GM23338 (cell line): ENCODE measurements at regions not wholly inside any gene's neighbourhood (a gene's known extent, or its start where the extent isn't known, plus 50 kb on each side); places are given as distances from the start of the nearest gene placed in this dataset.

Experiments used
- ATAC-seq: fragments of 200-7000 bp; cut with Tn5 transposase; 3 replicates; pipeline ENCODE4 v1.9.1; 2020
- DNase-seq: peaks from one replicate; pipeline ENCODE4 v3.0.0-alpha.2; 2015; ENCODE audit warnings: low spot score
- H2AFZ ChIP-seq: fragments of 200-600 bp; sonication (generic); 2 replicates; pipeline ENCODE4 v1.8.0; 2016; ENCODE audit warnings: antibody characterized with exemption, mild to moderate bottlenecking, moderate library complexity
- H3F3A ChIP-seq: fragments of 200-600 bp; sonication (generic); replicated peaks from 2 replicates; pipeline ENCODE4 v1.8.0; 2017; ENCODE audit warnings: antibody characterized with exemption, mixed run types, low read depth
- H3K27ac ChIP-seq: fragments of 200-600 bp; sonication (generic); 2 replicates; pipeline ENCODE4 v1.6.1; 2016; ENCODE audit warnings: low read depth
- H3K27me3 ChIP-seq: fragments of 200-600 bp; sonication (generic); 2 replicates; pipeline ENCODE4 v1.8.0; 2016; ENCODE audit warnings: mild to moderate bottlenecking, mixed run types, moderate library complexity; ENCODE audit not compliant: insufficient read depth
- H3K36me3 ChIP-seq: fragments of 200-600 bp; sonication (generic); 2 replicates; pipeline ENCODE4 v1.8.0; 2016; ENCODE audit warnings: mild to moderate bottlenecking; ENCODE audit not compliant: insufficient read depth
- H3K4me1 ChIP-seq: fragments of 200-600 bp; sonication (generic); 2 replicates; pipeline ENCODE4 v1.8.0; 2016; ENCODE audit warnings: mild to moderate bottlenecking, moderate library complexity; ENCODE audit not compliant: insufficient read depth
- H3K4me2 ChIP-seq: fragments of 200-600 bp; sonication (generic); 2 replicates; pipeline ENCODE4 v1.7.1; 2017; ENCODE audit warnings: mixed run types
- H3K4me3 ChIP-seq: fragments of 200-600 bp; sonication (generic); 2 replicates; pipeline ENCODE4 v1.6.1; 2016; ENCODE audit warnings: mixed run types
- H3K79me2 ChIP-seq: fragments of 200-600 bp; sonication (generic); replicated peaks from 2 replicates; pipeline ENCODE4 v1.8.0; 2017; ENCODE audit warnings: mild to moderate bottlenecking; ENCODE audit not compliant: insufficient read depth
- H3K9me2 ChIP-seq: fragments of 200-600 bp; sonication (generic); 2 replicates; pipeline ENCODE4 v1.8.0; 2017; ENCODE audit not compliant: insufficient read depth
- H4K20me1 ChIP-seq: fragments of 200-600 bp; sonication (generic); replicated peaks from 2 replicates; pipeline ENCODE4 v1.8.0; 2017; ENCODE audit warnings: mild to moderate bottlenecking; ENCODE audit not compliant: insufficient read depth
- H3K27ac Mint-ChIP-seq: 2 replicates; pipeline ENCODE4 v1.8.0; 2020; ENCODE audit warnings: inconsistent platforms, mild to moderate bottlenecking, moderate library complexity, mixed read lengths
- H3K27me3 Mint-ChIP-seq: 3 replicates; pipeline ENCODE4 v1.8.0; 2022; ENCODE audit warnings: low read depth, mild to moderate bottlenecking, moderate library complexity, mixed read lengths, inconsistent platforms; ENCODE audit not compliant: insufficient read depth, poor library complexity
- H3K36me3 Mint-ChIP-seq: 3 replicates; pipeline ENCODE4 v1.8.0; 2021; ENCODE audit warnings: low read depth, mild to moderate bottlenecking, inconsistent platforms, moderate library complexity, mixed read lengths
- H3K4me1 Mint-ChIP-seq: 3 replicates; pipeline ENCODE4 v1.8.0; 2020; ENCODE audit warnings: mild to moderate bottlenecking, inconsistent platforms, mixed read lengths
- H3K4me3 Mint-ChIP-seq: 3 replicates; pipeline ENCODE4 v1.8.0; 2021; ENCODE audit warnings: moderate library complexity, mild to moderate bottlenecking, inconsistent platforms, mixed read lengths
- H3K9me3 Mint-ChIP-seq: 3 replicates; pipeline ENCODE4 v1.8.0; 2020; ENCODE audit warnings: moderate library complexity, mild to moderate bottlenecking, inconsistent platforms, mixed read lengths
- CREB1 ChIP-seq: fragments of 250-450 bp; sonication (Bioruptor Pico); IDR thresholded peaks from 2 replicates; pipeline ENCODE4 v1.5.0; 2020; ENCODE audit warnings: low read depth, mild to moderate bottlenecking, moderate library complexity
- ETS1 ChIP-seq: IDR thresholded peaks from 2 replicates; pipeline ENCODE4 v1.6.1; 2016; ENCODE audit warnings: antibody characterized with exemption
- EZH2 ChIP-seq: fragments of 200-600 bp; sonication (generic); IDR thresholded peaks from one replicate; pipeline ENCODE4 v1.8.0; 2017; ENCODE audit warnings: antibody characterized with exemption, mild to moderate bottlenecking, low read depth; ENCODE audit not compliant: unreplicated experiment
- EZH2phosphoT487 ChIP-seq: fragments of 200-600 bp; sonication (generic); IDR thresholded peaks from one replicate; pipeline ENCODE4 v1.8.1; 2018; ENCODE audit warnings: antibody characterized with exemption; ENCODE audit not compliant: unreplicated experiment
- JUNB ChIP-seq: IDR thresholded peaks from one replicate; pipeline ENCODE4 v1.6.1; 2016; ENCODE audit warnings: antibody characterized with exemption; ENCODE audit not compliant: unreplicated experiment
- NANOG ChIP-seq: IDR thresholded peaks from 2 replicates; pipeline ENCODE4 v1.6.1; 2016; ENCODE audit warnings: antibody characterized with exemption, borderline replicate concordance
- POLR2AphosphoS5 ChIP-seq: IDR thresholded peaks from 2 replicates; pipeline ENCODE4 v1.6.1; 2016; ENCODE audit warnings: antibody characterized with exemption, low read depth
- STAT1 ChIP-seq: IDR thresholded peaks from one replicate; pipeline ENCODE4 v1.6.1; 2016; ENCODE audit warnings: antibody characterized with exemption; ENCODE audit not compliant: unreplicated experiment
- ZNF114 ChIP-seq: fragments of 250-450 bp; sonication (Bioruptor Pico); IDR thresholded peaks from 2 replicates; pipeline ENCODE4 v1.5.0; 2020; ENCODE audit warnings: mild to moderate bottlenecking, moderate library complexity
- ZNF331 ChIP-seq: fragments of 250-450 bp; sonication (Bioruptor Pico); IDR thresholded peaks from 2 replicates; pipeline ENCODE4 v1.5.0; 2020; ENCODE audit warnings: low read depth, mild to moderate bottlenecking, moderate library complexity
- TF ChIP-seq, protein P1 (sequence below): fragments of 250-450 bp; sonication (Bioruptor Pico); IDR thresholded peaks from 2 replicates; pipeline ENCODE4 v1.5.0; 2020; ENCODE audit warnings: mild to moderate bottlenecking, moderate library complexity
- TF ChIP-seq, protein P2 (sequence below), 2 experiments: fragments of 200-600 bp in 1 of 2; sonication (generic) in 1 of 2; conservative IDR thresholded peaks; 2 replicates each; pipeline versions ENCODE4 v1.5.1 to v1.6.1; 2016 to 2017; ENCODE audit warnings: antibody characterized with exemption in 2 of 2, low read depth in 2 of 2, mild to moderate bottlenecking in 2 of 2, moderate library complexity in 1 of 2
- TF ChIP-seq, protein P3 (sequence below): IDR thresholded peaks from one replicate; pipeline ENCODE4 v1.6.1; 2018; ENCODE audit warnings: antibody characterized with exemption; ENCODE audit not compliant: unreplicated experiment

- H3K4me3 ChIP-seq, result no peak overlapping the region
- no peak overlapping the region for H3K27ac ChIP-seq
- no peaks in the 10 kb centered on the region for H3K36me3 ChIP-seq
- DNase-seq, result no peak
- no peaks in the 10 kb centered on the region for H3F3A ChIP-seq
- no peaks in the 10 kb centered on the region for H3K36me3 Mint-ChIP-seq
- no peak overlapping the region for H3K4me3 Mint-ChIP-seq
- peak overlapping the region; percentile 70; the same call in 1 of the 2 replicates for H2AFZ ChIP-seq
- H4K20me1 ChIP-seq, result no peaks in the 10 kb centered on the region
- H3K4me1 ChIP-seq, result no peaks in the 10 kb centered on the region
- H3K9me3 Mint-ChIP-seq, result no peaks in the 10 kb centered on the region
- H3K27ac Mint-ChIP-seq, result no peak overlapping the region
- ATAC-seq, result no peak
- H3K9me2 ChIP-seq, result peaks cover 5% of the 10 kb centered on the region
- H3K27me3 Mint-ChIP-seq, result no peaks in the 10 kb centered on the region
- TF ChIP-seq STAT1, result no peak
- no peak for TF ChIP-seq ETS1
- TF ChIP-seq CREB1 (CRISPR knock-in tag), result no peak
- TF ChIP-seq, protein P1, sequence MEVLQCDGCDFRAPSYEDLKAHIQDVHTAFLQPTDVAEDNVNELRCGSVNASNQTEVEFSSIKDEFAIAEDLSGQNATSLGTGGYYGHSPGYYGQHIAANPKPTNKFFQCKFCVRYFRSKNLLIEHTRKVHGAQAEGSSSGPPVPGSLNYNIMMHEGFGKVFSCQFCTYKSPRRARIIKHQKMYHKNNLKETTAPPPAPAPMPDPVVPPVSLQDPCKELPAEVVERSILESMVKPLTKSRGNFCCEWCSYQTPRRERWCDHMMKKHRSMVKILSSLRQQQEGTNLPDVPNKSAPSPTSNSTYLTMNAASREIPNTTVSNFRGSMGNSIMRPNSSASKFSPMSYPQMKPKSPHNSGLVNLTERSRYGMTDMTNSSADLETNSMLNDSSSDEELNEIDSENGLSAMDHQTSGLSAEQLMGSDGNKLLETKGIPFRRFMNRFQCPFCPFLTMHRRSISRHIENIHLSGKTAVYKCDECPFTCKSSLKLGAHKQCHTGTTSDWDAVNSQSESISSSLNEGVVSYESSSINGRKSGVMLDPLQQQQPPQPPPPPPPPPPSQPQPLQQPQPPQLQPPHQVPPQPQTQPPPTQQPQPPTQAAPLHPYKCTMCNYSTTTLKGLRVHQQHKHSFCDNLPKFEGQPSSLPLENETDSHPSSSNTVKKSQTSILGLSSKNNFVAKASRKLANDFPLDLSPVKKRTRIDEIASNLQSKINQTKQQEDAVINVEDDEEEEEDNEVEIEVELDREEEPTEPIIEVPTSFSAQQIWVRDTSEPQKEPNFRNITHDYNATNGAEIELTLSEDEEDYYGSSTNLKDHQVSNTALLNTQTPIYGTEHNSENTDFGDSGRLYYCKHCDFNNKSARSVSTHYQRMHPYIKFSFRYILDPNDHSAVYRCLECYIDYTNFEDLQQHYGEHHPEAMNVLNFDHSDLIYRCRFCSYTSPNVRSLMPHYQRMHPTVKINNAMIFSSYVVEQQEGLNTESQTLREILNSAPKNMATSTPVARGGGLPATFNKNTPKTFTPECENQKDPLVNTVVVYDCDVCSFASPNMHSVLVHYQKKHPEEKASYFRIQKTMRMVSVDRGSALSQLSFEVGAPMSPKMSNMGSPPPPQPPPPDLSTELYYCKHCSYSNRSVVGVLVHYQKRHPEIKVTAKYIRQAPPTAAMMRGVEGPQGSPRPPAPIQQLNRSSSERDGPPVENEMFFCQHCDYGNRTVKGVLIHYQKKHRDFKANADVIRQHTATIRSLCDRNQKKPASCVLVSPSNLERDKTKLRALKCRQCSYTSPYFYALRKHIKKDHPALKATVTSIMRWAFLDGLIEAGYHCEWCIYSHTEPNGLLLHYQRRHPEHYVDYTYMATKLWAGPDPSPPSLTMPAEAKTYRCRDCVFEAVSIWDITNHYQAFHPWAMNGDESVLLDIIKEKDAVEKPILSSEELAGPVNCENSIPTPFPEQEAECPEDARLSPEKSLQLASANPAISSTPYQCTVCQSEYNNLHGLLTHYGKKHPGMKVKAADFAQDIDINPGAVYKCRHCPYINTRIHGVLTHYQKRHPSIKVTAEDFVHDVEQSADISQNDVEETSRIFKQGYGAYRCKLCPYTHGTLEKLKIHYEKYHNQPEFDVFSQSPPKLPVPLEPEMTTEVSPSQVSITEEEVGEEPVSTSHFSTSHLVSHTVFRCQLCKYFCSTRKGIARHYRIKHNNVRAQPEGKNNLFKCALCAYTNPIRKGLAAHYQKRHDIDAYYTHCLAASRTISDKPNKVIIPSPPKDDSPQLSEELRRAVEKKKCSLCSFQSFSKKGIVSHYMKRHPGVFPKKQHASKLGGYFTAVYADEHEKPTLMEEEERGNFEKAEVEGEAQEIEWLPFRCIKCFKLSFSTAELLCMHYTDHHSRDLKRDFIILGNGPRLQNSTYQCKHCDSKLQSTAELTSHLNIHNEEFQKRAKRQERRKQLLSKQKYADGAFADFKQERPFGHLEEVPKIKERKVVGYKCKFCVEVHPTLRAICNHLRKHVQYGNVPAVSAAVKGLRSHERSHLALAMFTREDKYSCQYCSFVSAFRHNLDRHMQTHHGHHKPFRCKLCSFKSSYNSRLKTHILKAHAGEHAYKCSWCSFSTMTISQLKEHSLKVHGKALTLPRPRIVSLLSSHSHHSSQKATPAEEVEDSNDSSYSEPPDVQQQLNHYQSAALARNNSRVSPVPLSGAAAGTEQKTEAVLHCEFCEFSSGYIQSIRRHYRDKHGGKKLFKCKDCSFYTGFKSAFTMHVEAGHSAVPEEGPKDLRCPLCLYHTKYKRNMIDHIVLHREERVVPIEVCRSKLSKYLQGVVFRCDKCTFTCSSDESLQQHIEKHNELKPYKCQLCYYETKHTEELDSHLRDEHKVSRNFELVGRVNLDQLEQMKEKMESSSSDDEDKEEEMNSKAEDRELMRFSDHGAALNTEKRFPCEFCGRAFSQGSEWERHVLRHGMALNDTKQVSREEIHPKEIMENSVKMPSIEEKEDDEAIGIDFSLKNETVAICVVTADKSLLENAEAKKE (CRISPR knock-in tag), result no peak
- TF ChIP-seq JUNB, result no peak
- TF ChIP-seq, protein P2, sequence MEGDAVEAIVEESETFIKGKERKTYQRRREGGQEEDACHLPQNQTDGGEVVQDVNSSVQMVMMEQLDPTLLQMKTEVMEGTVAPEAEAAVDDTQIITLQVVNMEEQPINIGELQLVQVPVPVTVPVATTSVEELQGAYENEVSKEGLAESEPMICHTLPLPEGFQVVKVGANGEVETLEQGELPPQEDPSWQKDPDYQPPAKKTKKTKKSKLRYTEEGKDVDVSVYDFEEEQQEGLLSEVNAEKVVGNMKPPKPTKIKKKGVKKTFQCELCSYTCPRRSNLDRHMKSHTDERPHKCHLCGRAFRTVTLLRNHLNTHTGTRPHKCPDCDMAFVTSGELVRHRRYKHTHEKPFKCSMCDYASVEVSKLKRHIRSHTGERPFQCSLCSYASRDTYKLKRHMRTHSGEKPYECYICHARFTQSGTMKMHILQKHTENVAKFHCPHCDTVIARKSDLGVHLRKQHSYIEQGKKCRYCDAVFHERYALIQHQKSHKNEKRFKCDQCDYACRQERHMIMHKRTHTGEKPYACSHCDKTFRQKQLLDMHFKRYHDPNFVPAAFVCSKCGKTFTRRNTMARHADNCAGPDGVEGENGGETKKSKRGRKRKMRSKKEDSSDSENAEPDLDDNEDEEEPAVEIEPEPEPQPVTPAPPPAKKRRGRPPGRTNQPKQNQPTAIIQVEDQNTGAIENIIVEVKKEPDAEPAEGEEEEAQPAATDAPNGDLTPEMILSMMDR (conservative IDR thresholded peaks at IDR 0.05; ENCODE audit: low read depth in 2 of 2), result no peak
- TF ChIP-seq EZH2, result no peak
- TF ChIP-seq, protein P3, sequence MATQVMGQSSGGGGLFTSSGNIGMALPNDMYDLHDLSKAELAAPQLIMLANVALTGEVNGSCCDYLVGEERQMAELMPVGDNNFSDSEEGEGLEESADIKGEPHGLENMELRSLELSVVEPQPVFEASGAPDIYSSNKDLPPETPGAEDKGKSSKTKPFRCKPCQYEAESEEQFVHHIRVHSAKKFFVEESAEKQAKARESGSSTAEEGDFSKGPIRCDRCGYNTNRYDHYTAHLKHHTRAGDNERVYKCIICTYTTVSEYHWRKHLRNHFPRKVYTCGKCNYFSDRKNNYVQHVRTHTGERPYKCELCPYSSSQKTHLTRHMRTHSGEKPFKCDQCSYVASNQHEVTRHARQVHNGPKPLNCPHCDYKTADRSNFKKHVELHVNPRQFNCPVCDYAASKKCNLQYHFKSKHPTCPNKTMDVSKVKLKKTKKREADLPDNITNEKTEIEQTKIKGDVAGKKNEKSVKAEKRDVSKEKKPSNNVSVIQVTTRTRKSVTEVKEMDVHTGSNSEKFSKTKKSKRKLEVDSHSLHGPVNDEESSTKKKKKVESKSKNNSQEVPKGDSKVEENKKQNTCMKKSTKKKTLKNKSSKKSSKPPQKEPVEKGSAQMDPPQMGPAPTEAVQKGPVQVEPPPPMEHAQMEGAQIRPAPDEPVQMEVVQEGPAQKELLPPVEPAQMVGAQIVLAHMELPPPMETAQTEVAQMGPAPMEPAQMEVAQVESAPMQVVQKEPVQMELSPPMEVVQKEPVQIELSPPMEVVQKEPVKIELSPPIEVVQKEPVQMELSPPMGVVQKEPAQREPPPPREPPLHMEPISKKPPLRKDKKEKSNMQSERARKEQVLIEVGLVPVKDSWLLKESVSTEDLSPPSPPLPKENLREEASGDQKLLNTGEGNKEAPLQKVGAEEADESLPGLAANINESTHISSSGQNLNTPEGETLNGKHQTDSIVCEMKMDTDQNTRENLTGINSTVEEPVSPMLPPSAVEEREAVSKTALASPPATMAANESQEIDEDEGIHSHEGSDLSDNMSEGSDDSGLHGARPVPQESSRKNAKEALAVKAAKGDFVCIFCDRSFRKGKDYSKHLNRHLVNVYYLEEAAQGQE, result no peak
- TF ChIP-seq EZH2phosphoT487, result no peak
- TF ChIP-seq ZNF114, result no peak
- no peak for TF ChIP-seq NANOG
- TF ChIP-seq POLR2AphosphoS5, result no peak
- TF ChIP-seq ZNF331 (CRISPR knock-in tag), result no peak
- H3K27me3 ChIP-seq, result no peaks in the 10 kb centered on the region
- H3K4me1 Mint-ChIP-seq, result peaks cover 2% of the 10 kb centered on the region; the same call in 1 of the 3 replicates
- no peaks in the 10 kb centered on the region for H3K79me2 ChIP-seq
- H3K4me2 ChIP-seq, result no peak overlapping the region
These were observed 367.6 kb downstream of the RPS29 start for GRCh38 chr14:49218436-49219092.
